SK-N-DZ (cell line): ENCODE measurements at regions not wholly inside any gene's neighbourhood (a gene's known extent, or its start where the extent isn't known, plus 50 kb on each side); places are given as distances from the start of the nearest gene placed in this dataset.

ENCODE experiments used
- DNase-seq: peaks from one replicate; pipeline ENCODE4 v3.0.0-alpha.2; 2015; ENCODE audit warnings: low spot score
- small RNA-seq, 2 experiments: library from RNA; depleted of rRNA; stranded (forward); fragments of <200 nt; gene quantifications; one replicate each; pipeline ENCODE3, GENCODE V24; 2014

GRCh38 chr20:43803276-43803675, 76.5 kb upstream of the GTSF1L start:
- no peak for DNase-seq

GRCh38 chr20:43800186-43800585, 73.4 kb upstream of the GTSF1L start:
- DNase-seq: no peak

- DNase-seq: no peak
These were observed 72.9 kb upstream of the GTSF1L start for GRCh38 chr20:43799741-43800140.

- DNase-seq: peak; percentile 27
These were observed 72.4 kb upstream of the GTSF1L start for GRCh38 chr20:43799150-43799711.

- DNase-seq: peak; percentile 41
These were observed 71.7 kb upstream of the GTSF1L start for GRCh38 chr20:43798291-43799149.

- no peak for DNase-seq
These were observed 67.5 kb upstream of the GTSF1L start for GRCh38 chr20:43794326-43794725.

GRCh38 chr20:43789593-43789992, 62.8 kb upstream of the GTSF1L start:
- no peak for DNase-seq

GRCh38 chr20:43787937-43788336, 61.1 kb upstream of the GTSF1L start:
- DNase-seq: no peak

GRCh38 chr20:43786885-43787284, 60.1 kb upstream of the GTSF1L start:
- DNase-seq: no peak

- no peak for DNase-seq
These were observed 54.4 kb upstream of the GTSF1L start for GRCh38 chr20:43781215-43781614.

GRCh38 chr20:43778375-43778774, 51.6 kb upstream of the GTSF1L start:
- DNase-seq: no peak

GRCh38 chr20:43776691-43777090, 49.9 kb upstream of the GTSF1L start:
- peak; percentile 50 for DNase-seq

Small RNA genes in the stretch of these regions (small RNA-seq; reads per million reads assigned to genes)
- 0 reads per million in 2 experiments for gene RNU6-639P
